Smooth muscle cell (in vitro differentiated cells): ENCODE measurements at regions not wholly inside any gene's neighbourhood (a gene's known extent, or its start where the extent isn't known, plus 50 kb on each side); places are given as distances from the start of the nearest gene placed in this dataset.

Experiments
- DNase-seq: peaks from one replicate; lab custom pipeline; 2025; ENCODE audit not compliant: unreplicated experiment; lab: John Stamatoyannopoulos, UW
- H2AFZ ChIP-seq: fragments of 200-600 bp; sonication (generic); 2 replicates; pipeline ENCODE4 v1.6.0; 2016; ENCODE audit warnings: antibody characterized with exemption, low read depth, mild to moderate bottlenecking
- H3F3A ChIP-seq: fragments of 200-600 bp; sonication (generic); 2 replicates; pipeline ENCODE4 v1.6.0; 2017; ENCODE audit warnings: antibody characterized with exemption, low read depth
- H3K27ac ChIP-seq: fragments of 200-600 bp; sonication (generic); 2 replicates; pipeline ENCODE4 v1.5.1; 2016; ENCODE audit warnings: low read depth, mild to moderate bottlenecking
- H3K27me3 ChIP-seq: fragments of 200-600 bp; sonication (generic); 2 replicates; pipeline ENCODE4 v1.6.1; 2016; ENCODE audit warnings: low read depth, mild to moderate bottlenecking
- H3K36me3 ChIP-seq: fragments of 200-600 bp; sonication (generic); 2 replicates; pipeline ENCODE4 v1.5.1; 2016; ENCODE audit warnings: low read depth
- H3K4me1 ChIP-seq: fragments of 200-600 bp; sonication (generic); 2 replicates; pipeline ENCODE4 v1.5.1; 2016; ENCODE audit warnings: low read depth
- H3K4me2 ChIP-seq: fragments of 200-600 bp; sonication (generic); 2 replicates; pipeline ENCODE4 v1.6.0; 2016; ENCODE audit warnings: mild to moderate bottlenecking
- H3K4me3 ChIP-seq: fragments of 200-600 bp; sonication (generic); 2 replicates; pipeline ENCODE4 v1.5.1; 2016; ENCODE audit warnings: mild to moderate bottlenecking
- H3K79me2 ChIP-seq: fragments of 200-600 bp; sonication (generic); 2 replicates; pipeline ENCODE4 v1.6.0; 2016; ENCODE audit warnings: low read depth, mild to moderate bottlenecking
- H3K9ac ChIP-seq: fragments of 200-600 bp; sonication (generic); 2 replicates; pipeline ENCODE4 v1.6.0; 2016; ENCODE audit warnings: low read depth
- H3K9me3 ChIP-seq: fragments of 200-600 bp; sonication (generic); replicated peaks from 2 replicates; pipeline ENCODE4 v1.5.1; 2016; ENCODE audit warnings: low read depth
- H4K20me1 ChIP-seq: fragments of 200-600 bp; sonication (generic); 2 replicates; pipeline ENCODE4 v1.6.0; 2016; ENCODE audit warnings: low read depth
- CTCF ChIP-seq: fragments of 200-600 bp; sonication (generic); IDR thresholded peaks from 2 replicates; pipeline ENCODE4 v1.5.1; 2017; ENCODE audit warnings: borderline replicate concordance, mild to moderate bottlenecking, antibody characterized with exemption; ENCODE audit not compliant: insufficient read depth, poor library complexity, severe bottlenecking
- WGBS: methylation state at CpG from one replicate; pipeline ENCODE4 v1.1.7; 2016; ENCODE audit warnings: low lambda C conversion rate; 5-methylcytosine and 5-hydroxymethylcytosine counted together

GRCh38 chr6:3526962-3527650 is 70.3 kb upstream of the SLC22A23 start:
- peaks cover 27% of the 10 kb centered on the region for H3K4me1 ChIP-seq
- H3K9me3 ChIP-seq = no peaks in the 10 kb centered on the region
- no peak overlapping the region for H3K4me2 ChIP-seq
- H3K9ac ChIP-seq = no peak overlapping the region
- TF ChIP-seq CTCF = no peak
- no peak for DNase-seq
- no peaks in the 10 kb centered on the region for H3K27me3 ChIP-seq
- no peak overlapping the region for H3K27ac ChIP-seq
- H3K36me3 ChIP-seq = no peaks in the 10 kb centered on the region
- no peaks in the 10 kb centered on the region for H4K20me1 ChIP-seq
- no peak overlapping the region for H2AFZ ChIP-seq
- no peaks in the 10 kb centered on the region for H3F3A ChIP-seq
- no peaks in the 10 kb centered on the region for H3K79me2 ChIP-seq
- 76% methylated on average over 12 of the region's 12 CpGs for WGBS
- no peak overlapping the region for H3K4me3 ChIP-seq

- Histone ChIP-seq H3K9me3 (no peaks in the 10 kb centered on the region), H3K36me3 (no peaks in the 10 kb centered on the region), H3K27ac (no peak overlapping the region), H3K9ac (no peak overlapping the region), H3K4me3 (no peak overlapping the region), H3F3A (peaks cover 2% of the 10 kb centered on the region), H3K4me2 (no peak overlapping the region), H3K4me1 (peaks cover 27% of the 10 kb centered on the region), H2AFZ (no peak overlapping the region), H3K27me3 (no peaks in the 10 kb centered on the region), H4K20me1 (no peaks in the 10 kb centered on the region), H3K79me2 (no peaks in the 10 kb centered on the region)
- DNase-seq = no peak
- no peak for TF ChIP-seq CTCF
- WGBS = 87% methylated on average over 6 of the region's 6 CpGs
These were observed 69.1 kb upstream of the SLC22A23 start for GRCh38 chr6:3525915-3526314.

GRCh38 chr6:3524456-3524855 is 67.6 kb upstream of the SLC22A23 start:
- no peak overlapping the region for H3K27ac ChIP-seq
- H3K79me2 ChIP-seq = no peaks in the 10 kb centered on the region
- 83% methylated on average over 2 of the region's 2 CpGs for WGBS
- no peaks in the 10 kb centered on the region for H3K36me3 ChIP-seq
- no peak overlapping the region for H3K4me3 ChIP-seq
- H3K4me1 ChIP-seq = peaks cover 27% of the 10 kb centered on the region
- no peak for TF ChIP-seq CTCF
- peaks cover 16% of the 10 kb centered on the region for H3F3A ChIP-seq
- no peaks in the 10 kb centered on the region for H4K20me1 ChIP-seq
- no peaks in the 10 kb centered on the region for H3K27me3 ChIP-seq
- no peak overlapping the region for H2AFZ ChIP-seq
- no peak for DNase-seq
- H3K9me3 ChIP-seq = no peaks in the 10 kb centered on the region
- H3K4me2 ChIP-seq = no peak overlapping the region
- no peak overlapping the region for H3K9ac ChIP-seq

- H3K4me2 ChIP-seq = no peak overlapping the region
- H3K36me3 ChIP-seq = no peaks in the 10 kb centered on the region
- no peaks in the 10 kb centered on the region for H3K9me3 ChIP-seq
- H3K27ac ChIP-seq = no peak overlapping the region
- H2AFZ ChIP-seq = no peak overlapping the region
- H3K79me2 ChIP-seq = no peaks in the 10 kb centered on the region
- no peak for TF ChIP-seq CTCF
- no peak overlapping the region for H3K9ac ChIP-seq
- no peaks in the 10 kb centered on the region for H3K27me3 ChIP-seq
- H3K4me1 ChIP-seq = peaks cover 28% of the 10 kb centered on the region
- no peak overlapping the region for H3K4me3 ChIP-seq
- 90% methylated on average over 7 of the region's 7 CpGs for WGBS
- DNase-seq = no peak
- peaks cover 20% of the 10 kb centered on the region for H3F3A ChIP-seq
- H4K20me1 ChIP-seq = no peaks in the 10 kb centered on the region
These were observed 67.1 kb upstream of the SLC22A23 start for GRCh38 chr6:3523966-3524365.
